ENCODE measurements at regions not wholly inside any gene's neighbourhood (a gene's known extent, or its start where the extent isn't known, plus 50 kb on each side); places are given as distances from the start of the nearest gene placed in this dataset.
"Not testable (repeated sequence)": the region's sequence is repeated elsewhere in the genome, so short reads cannot be mapped to it uniquely, and the experiment has no call there.

GRCh38 chr6:81326881-81327561 is 425.5 kb downstream of the TENT5A start:
- DNase-seq, result no peak

DNA sequence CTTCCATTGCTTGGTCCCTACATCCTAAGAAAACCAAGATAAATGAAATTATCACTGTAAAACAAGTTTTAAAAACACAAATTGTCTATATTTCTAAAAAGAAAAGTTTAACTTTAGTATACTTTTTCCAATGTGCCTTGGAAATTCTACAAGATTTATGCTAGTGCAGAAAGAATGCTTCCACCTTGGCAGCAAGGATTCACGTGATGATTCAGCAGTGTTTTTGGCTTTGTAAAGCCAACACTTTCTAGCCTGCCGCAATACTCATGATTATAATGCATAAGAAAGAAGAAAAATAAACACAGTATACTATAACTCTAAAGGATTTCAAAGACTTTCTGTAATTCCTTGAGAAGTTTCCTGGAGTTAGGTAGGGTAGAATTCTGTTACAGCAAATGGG is 442.7 kb downstream of the TENT5A start:
- no peak for DNase-seq

GRCh38 chr6:81308577-81309279 is 443.8 kb downstream of the TENT5A start:
- no peak for DNase-seq

DNA sequence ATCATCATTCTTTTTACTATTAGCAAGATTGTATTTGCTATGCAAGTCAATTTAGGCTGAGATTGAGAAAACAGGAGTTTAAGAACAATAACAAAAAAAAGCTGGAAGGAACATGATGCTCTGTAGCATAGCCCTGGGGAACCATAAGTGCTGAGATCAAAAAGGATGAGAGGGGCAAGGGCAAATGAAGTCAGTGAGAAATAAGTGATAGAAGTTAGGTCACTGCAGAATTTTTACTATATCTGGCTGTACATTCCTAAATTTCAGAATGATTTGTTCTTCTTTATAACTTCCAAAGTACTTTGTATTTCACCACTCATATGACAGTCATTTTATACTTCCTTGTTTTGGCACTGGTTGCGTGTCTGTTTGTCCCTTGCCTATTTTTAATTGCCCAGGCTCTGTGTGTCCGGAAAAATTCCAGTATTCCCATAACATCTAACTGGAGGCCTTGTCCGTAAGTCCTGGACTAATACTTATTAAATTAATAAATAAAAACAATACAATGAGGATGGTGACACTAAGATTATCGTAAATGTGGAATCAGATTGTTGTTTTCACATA is 444.7 kb downstream of the TENT5A start:
- no peak for DNase-seq

DNA sequence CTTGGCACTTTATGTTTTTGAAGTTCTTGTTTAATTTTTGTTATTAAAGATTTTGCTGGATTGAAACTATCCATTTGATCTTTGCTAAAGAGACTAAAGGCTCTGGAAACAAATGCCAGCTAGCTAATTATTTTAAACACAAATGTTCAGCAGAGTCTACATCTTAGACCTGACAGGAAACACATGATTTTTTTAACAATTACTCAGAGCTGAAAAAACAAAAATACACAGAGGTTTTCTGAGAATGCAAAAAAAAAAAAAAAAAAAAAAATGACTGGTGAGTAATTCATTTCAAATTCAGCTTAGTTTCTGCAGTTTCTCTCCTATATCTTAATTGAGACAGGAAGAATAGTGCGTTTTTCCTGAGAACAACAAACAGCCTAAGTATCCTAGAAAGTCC is 448.0 kb downstream of the TENT5A start:
- no peak for DNase-seq

- no peak for DNase-seq
These were observed 451.5 kb downstream of the TENT5A start for GRCh38 chr6:81300961-81301360.

DNA sequence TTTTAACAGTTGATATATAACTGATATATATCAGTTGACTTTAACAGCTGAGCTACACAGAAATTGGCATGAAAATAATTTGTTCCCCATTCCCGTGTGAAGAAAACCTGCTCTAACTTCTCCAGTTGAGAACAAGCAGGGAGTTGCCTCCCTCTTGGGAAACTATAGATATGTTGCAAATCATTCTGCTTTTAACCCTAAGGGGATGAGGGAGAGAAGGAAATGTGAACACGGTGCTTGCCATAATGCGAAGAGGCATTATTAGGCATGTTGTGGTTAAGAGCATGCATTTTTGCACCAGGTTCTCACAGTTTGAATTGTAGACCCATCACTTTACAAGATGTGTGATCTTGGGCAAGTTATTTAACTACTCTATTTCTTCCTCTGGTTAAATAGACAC is 453.7 kb downstream of the TENT5A start:
- no peak for DNase-seq

DNA sequence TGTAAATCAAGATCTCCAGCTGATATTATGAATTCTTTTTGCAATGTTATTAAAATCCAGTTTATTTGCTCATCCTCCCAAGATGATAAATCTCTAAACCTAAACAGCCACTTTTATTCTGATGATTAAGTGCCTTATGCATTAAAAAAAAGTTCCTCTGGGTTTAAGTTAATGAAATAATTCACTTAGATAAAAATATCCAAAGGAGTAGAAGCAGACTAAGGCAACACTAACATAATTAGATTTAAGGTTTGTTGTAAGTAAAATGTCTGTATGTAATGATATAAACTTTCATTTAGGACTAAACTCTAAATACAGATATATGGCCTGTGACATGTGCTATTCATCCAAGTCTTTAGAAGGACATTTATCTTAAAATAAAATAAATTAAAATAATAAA is 457.2 kb downstream of the TENT5A start:
- DNase-seq, result no peak

DNA sequence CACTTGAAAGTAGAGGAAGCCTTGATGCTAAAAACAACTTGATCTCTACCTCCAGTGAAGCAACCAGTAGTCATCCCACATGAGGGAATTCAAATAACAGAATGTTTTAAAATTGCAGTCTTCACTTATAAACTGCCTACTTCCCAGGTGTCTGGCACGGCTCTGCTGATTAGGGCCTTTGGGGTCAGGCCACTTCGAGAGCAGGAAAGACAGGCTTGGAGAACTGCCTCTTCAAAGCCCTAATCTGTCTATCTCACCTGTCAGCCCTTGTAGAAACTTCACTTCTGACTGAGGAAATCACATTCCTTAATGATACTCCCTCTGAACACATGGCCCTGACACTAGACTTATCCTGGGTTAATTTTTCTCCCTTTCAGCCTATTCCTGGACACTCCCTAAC is 458.6 kb downstream of the TENT5A start:
- DNase-seq, result no peak

DNA sequence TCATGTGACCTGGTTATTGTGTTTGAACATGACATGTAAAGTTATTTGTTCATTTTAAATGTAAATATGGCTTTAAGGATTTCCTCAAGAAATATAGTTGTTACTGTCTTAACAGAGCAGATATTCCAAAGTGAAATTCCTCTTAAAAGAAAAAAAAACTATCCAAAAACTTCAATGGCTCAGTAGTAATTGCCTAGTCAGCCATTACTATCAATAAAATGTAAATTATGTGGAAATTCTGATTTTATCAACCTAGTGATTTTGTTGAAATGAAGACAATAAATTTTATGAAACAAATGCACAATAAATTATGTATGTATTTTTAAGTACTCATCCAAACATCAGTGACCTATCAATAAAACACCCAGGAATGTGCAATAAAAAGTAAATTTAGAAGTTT is 463.3 kb downstream of the TENT5A start:
- no peak for DNase-seq

DNA sequence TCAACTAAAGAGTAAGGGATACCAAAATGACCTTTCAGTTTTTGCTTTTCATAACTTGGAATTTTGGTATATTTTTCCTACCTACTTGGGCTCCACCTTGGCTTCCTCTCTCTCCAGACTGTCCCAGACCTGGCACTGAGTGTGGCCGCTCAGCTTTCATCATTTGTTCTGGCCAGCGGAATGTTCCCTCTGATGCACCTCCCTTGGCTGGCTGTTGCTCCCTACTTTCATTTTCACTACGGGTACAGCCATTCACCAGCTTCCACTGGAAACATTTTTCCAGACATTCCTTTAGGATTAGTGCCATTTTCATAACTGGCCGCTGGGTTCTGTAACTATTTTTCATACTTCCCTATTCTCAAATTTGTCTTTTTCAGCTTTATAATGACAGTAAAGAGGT is 487.4 kb downstream of the TENT5A start:
- no peak for DNase-seq

GRCh38 chr6:81263531-81264168 is 488.8 kb downstream of the TENT5A start:
- no peak for DNase-seq

DNA sequence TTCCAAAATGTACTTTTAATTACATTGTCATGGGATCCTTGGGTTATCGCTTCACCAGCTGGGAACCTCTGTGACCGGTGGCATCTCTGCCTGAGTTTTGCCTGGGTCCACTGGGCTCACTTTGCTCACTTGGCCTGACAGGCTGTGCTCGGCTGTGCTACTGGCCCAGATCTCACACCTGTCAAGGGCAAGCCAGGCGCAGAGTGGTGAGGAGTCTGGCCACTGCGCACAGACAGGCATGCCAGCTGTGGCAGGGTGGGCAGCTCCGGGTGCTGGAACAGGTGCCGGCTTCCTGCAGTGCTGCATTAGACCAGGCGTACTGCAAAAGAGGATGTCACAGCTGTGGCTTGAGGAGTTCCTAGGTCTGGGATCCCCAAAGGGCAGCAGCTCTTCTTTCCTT is 489.8 kb downstream of the TENT5A start:
- DNase-seq, result no peak

DNA sequence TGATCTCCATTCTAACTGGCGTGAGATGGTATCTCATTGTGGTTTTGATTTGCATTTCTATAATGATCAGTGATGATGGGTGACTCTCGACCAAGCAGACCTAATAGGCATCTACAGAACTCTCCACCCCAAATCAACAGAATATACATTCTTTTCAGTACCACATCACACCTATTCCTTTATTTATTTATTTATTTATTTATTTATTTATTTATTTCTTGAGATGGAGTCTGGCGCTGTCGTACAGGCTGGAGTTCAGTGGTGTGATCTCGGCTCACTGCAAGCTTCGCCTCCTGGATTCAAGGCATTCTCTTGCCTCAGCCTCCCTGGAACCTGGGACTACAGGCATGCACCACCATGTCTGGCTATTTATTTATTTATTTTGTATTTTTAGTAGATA is 496.3 kb downstream of the TENT5A start:
- not testable (repeated sequence) for DNase-seq

- no peak for DNase-seq
These were observed 498.7 kb downstream of the TENT5A start for GRCh38 chr6:81253821-81254220.

DNA sequence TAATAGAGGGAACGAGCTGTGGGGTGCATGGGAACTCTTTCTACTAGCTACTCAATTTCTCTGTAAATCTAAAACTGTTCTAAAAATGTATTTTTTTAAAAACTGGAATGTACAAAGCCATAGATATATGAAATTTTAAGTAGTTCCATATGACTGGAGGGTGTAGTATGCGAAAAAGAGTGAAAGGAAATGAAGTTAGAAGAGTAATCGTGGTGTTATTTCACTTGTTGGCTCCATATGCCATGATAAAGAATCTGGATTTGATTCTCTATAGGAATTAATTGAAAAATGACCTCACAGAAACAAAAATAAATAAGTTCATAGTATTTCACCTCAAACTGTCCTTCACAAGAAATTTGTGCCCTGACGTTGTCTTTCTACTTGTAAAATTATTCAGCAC is 500.2 kb downstream of the TENT5A start:
- DNase-seq, result no peak

- DNase-seq, result no peak
These were observed 506.3 kb downstream of the TENT5A start for GRCh38 chr6:81246200-81246599.

DNA sequence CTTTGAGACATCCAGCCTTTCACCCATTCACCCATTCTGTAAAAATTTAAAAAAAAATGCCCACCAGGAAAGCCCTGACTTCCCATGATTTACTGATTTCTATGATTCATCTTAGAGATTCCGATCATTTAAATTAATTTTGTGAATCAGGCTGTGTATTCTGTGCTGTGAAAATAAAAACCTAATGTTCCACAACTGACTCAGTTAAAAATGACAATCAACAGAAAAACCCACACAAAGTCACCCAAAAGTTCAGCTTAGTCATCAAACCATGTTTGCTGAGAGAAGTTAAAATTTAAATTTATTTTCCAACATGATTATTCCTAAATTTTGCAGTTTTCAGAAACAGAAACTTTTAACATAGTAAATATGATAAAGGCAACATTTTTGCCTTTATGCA is 509.9 kb downstream of the TENT5A start:
- DNase-seq, result no peak

DNA sequence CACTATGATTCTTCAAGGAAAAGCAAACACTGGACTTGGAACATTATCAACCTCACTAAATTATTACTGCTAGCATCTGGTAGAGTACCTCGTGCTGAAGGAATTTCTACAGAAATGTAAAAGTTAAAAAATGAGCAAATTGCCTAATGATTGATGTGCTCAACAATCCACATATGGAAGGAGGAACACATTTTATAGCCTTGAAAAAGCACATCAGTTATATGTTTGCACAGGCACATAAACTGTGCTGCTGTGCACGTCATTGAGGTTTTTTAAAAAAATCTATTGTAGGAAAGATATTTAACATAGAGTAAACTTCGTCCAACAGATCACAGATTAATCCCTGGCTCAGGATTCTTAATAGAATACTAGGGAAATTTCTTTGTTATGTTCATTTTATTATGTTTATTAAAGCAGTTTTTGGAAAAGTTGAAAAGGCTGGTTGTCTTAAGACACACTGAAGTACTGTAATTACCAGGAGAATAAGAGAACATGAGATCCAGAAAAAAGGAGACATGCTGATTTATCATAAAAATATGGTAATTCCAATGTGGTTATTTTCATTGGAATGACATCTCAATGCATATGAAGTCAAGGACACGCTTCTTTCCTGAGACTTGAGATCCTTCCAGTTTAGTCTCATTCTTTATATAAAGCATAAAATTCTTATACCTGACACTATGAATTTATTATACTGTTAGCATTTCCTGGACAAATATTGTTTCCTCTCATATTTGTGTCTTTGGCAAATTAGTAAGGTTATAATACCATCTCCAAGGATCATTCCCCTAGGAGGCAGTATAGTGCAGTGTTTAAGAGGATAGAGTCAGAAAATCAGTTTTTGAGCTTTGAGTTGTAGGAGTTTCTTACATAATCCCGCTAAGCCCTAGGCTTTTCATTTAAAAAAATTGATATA is 511.1 kb downstream of the TENT5A start:
- no peak for DNase-seq

GRCh38 chr6:81238390-81238789 is 514.1 kb downstream of the TENT5A start:
- no peak for DNase-seq

DNA sequence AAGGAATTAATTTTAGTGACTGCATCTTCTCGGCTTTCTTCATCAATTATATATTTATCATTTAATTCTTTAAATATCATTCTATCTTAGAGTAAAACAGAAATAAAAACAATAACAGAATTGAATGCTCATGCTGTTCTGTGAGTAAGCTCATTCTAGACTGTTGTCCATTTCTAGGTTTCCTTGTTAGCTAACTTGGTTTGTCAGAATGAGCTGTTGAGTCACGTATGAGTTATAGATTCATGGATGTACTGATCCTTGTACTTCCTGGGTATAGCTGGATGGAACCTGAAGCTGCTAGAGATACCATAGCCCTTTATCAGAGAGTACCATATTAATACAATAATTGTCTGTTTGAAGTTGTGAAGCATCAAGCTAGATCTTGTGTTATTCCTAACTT is 515.3 kb downstream of the TENT5A start:
- DNase-seq, result no peak

- DNase-seq, result no peak
These were observed 517.0 kb downstream of the TENT5A start for GRCh38 chr6:81235512-81235911.

- no peak for DNase-seq
These were observed 518.5 kb downstream of the TENT5A start for GRCh38 chr6:81233990-81234389.
